NB4 (cell line): ENCODE measurements at regions not wholly inside any gene's neighbourhood (a gene's known extent, or its start where the extent isn't known, plus 50 kb on each side); places are given as distances from the start of the nearest gene placed in this dataset.

ENCODE experiments used
- POLR2A ChIP-seq: IDR thresholded peaks from 2 replicates; pipeline ENCODE4 v1.6.1; 2011; ENCODE audit warnings: mild to moderate bottlenecking; ENCODE audit not compliant: insufficient read length; ENCODE audit errors: extremely low read depth
- TF ChIP-seq, protein P1 (sequence below): IDR thresholded peaks from one replicate; pipeline ENCODE4 v1.5.1; 2012; ENCODE audit warnings: low read depth, low read length
- TF ChIP-seq, protein P2 (sequence below): IDR thresholded peaks from 2 replicates; pipeline ENCODE4 v1.6.1; 2011; ENCODE audit warnings: low read depth, low read length

GRCh38 chr16:52235186-52235585, 311.8 kb downstream of the TOX3 start:
- TF ChIP-seq, protein P1, sequence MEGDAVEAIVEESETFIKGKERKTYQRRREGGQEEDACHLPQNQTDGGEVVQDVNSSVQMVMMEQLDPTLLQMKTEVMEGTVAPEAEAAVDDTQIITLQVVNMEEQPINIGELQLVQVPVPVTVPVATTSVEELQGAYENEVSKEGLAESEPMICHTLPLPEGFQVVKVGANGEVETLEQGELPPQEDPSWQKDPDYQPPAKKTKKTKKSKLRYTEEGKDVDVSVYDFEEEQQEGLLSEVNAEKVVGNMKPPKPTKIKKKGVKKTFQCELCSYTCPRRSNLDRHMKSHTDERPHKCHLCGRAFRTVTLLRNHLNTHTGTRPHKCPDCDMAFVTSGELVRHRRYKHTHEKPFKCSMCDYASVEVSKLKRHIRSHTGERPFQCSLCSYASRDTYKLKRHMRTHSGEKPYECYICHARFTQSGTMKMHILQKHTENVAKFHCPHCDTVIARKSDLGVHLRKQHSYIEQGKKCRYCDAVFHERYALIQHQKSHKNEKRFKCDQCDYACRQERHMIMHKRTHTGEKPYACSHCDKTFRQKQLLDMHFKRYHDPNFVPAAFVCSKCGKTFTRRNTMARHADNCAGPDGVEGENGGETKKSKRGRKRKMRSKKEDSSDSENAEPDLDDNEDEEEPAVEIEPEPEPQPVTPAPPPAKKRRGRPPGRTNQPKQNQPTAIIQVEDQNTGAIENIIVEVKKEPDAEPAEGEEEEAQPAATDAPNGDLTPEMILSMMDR: no peak
- TF ChIP-seq, protein P2, sequence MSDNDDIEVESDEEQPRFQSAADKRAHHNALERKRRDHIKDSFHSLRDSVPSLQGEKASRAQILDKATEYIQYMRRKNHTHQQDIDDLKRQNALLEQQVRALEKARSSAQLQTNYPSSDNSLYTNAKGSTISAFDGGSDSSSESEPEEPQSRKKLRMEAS: no peak
- TF ChIP-seq POLR2A: no peak
